ENCODE measurements at regions not wholly inside any gene's neighbourhood (a gene's known extent, or its start where the extent isn't known, plus 50 kb on each side); places are given as distances from the start of the nearest gene placed in this dataset.

DNA sequence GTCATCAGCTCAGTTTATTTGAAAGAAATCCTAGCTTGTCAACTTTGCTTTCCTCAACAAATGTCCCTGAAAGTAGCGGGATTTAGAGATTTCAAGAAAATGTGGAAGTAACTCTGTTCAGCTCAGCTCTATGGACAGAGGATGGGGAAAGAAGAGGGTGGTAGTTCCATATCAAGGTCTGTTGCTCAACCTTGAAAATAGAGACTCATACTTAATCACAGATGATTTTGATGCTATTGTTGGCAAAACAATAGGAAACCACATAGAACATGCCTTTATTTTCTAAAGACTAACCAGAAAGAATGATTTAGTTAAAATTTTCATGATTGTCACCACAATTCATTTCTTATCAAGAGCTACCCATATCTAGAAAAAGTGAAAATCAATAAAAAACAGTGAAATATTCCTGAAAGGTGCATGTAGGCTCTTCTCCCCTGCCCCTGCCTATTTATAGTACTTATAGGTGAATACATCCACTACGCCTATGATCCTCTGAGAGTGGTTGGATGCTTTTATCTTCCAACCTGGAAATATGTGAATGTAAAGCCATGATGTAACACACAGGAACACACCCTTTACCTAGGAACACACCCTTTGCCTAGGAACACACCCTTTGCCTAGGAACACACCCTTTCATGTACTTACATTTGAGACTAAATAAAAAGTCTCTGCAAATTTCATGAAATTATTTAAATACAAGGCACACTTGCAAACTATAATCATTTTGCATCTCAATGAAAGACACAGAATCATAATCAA is 65.8 kb downstream of the ETAA1 start:
- no peak for DNase-seq (ENCODE audit: low read depth in 2 of 2)

GRCh38 chr2:67463810-67464209 is 66.7 kb downstream of the ETAA1 start:
- DNase-seq (ENCODE audit: low read depth in 2 of 2), result no peak

DNA sequence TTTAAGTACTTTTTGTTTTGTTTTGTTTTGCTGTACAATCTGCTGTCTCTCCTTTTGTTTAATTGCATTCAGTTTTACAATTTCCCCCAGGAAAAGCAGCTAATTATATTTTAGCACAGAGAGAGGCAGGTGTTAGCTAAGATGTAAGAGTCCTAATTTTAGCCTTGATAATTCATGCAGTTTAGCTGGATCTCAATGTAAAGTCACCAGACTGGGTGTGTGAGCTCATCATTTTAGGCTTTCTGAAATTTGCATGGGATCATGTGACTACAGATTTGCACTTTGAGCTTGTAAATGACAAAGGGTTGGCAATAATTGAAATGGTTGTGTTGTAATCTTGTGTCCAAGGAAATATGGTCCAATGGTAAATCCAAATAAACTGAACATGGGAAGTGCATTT is 68.5 kb downstream of the ETAA1 start:
- no peak for DNase-seq (ENCODE audit: low read depth in 2 of 2)

DNA sequence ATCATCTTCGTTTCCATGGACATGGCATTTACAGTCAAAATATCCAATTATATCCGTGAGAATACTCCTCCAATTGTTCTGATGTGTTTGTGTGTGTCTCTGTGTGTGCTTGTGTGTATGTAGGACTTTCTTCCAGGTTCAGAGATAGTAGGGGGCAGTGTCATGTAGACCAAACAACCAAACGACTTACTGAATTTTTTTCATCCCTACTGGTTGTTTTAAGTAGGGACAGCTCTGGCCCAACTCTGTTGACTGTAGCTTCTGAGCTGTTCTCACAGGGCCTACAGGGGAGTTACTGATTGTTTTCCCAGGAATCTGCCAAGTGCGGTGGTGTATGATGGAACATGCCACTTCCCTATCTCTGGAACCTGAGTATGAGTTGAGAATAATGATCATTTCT is 69.6 kb downstream of the ETAA1 start:
- DNase-seq (ENCODE audit: low read depth in 2 of 2), result no peak

- DNase-seq (ENCODE audit: low read depth in 2 of 2), result peak in 1 of 2 experiments; percentile 10
These were observed 74.5 kb downstream of the ETAA1 start for GRCh38 chr2:67471681-67472080.

- peak; percentile 16 to 34 for DNase-seq (ENCODE audit: low read depth in 2 of 2)
These were observed 80.0 kb downstream of the ETAA1 start for GRCh38 chr2:67476809-67477790.

GRCh38 chr2:67479261-67479660 is 82.1 kb downstream of the ETAA1 start:
- no peak for DNase-seq (ENCODE audit: low read depth in 2 of 2)

- DNase-seq (ENCODE audit: low read depth in 2 of 2), result peak in 1 of 2 experiments; percentile 16
These were observed 88.3 kb downstream of the ETAA1 start for GRCh38 chr2:67485431-67485830.

DNA sequence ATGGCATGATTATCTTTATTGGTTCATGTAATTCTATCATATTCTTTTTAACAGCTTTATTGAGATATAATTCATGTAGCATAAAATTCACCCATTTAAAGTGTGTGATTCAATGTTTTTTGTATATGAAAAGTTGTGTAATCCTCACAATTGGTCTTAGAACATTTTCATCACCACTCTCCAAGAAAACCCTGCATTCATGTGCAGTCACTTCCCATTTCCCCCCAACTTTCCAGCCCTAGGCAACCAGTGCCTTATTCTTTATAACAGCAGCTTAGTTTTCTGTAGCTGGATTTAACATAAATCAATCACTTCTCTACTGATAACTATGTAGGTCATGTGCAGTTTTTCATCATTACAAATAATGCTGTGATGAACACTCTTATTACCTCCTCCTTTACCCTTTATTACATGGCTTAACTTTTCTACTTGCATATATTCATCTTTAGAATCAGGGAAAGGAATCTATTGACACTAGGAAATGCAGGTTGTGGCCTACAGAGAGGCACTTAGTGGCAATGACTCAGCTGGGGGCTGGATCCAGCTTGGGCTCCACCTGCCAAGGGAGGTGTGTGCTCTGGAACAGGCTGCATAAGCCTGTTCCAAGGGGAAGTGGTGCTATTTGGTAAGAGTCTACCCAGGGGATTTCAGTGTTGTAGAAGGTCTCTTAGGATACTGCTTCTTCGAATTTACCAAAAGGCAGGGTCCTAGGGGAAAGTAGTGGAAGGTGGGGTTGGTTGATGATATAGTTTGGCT is 89.1 kb downstream of the ETAA1 start:
- DNase-seq (ENCODE audit: low read depth in 2 of 2), result no peak

GRCh38 chr2:67487993-67488392 is 90.9 kb downstream of the ETAA1 start:
- no peak for DNase-seq (ENCODE audit: low read depth in 2 of 2)

DNA sequence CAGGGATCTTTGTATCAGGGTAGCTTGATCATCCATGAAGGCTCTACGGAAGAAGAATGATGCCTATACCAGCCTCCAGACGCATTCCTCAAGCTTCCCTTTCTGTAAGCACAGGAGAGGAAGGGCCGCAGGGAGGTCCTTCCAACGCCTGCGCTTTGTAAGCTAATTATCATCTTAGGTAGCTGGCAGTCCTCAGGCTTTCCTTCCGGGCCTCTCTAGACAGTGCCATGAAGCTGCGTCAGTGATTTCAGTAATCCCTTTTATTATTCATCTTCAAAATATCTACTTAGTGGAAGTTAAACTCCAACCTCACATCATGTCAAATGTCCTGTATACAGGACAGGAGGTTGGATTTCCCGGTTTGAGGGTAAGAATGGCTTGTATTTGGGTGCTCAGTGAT is 92.3 kb downstream of the ETAA1 start:
- no peak for DNase-seq (ENCODE audit: low read depth in 2 of 2)

- no peak for DNase-seq (ENCODE audit: low read depth in 2 of 2)
These were observed 101.8 kb downstream of the ETAA1 start for GRCh38 chr2:67498931-67499330.

- DNase-seq (ENCODE audit: low read depth in 2 of 2), result no peak
These were observed 102.9 kb downstream of the ETAA1 start for GRCh38 chr2:67499989-67500388.

DNA sequence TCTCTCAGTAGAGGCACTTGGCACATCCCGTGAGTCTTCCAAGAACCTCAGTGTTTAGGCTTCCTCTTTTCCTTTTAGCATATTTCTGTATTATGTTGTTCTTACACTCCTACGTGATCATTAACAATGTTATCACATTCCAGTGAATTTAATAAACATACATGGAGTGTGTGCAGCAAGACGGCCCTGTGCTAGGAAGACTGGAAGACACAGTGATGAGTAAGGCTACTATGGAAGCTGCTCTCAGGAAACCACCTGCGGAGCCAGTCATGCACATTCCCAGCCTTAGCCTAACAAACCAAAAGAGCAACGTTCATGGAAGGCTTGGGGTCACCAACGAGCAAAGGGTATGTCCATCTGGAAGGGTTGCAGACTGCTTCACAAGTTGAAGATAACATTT is 103.4 kb downstream of the ETAA1 start:
- DNase-seq (ENCODE audit: low read depth in 2 of 2), result no peak

DNA sequence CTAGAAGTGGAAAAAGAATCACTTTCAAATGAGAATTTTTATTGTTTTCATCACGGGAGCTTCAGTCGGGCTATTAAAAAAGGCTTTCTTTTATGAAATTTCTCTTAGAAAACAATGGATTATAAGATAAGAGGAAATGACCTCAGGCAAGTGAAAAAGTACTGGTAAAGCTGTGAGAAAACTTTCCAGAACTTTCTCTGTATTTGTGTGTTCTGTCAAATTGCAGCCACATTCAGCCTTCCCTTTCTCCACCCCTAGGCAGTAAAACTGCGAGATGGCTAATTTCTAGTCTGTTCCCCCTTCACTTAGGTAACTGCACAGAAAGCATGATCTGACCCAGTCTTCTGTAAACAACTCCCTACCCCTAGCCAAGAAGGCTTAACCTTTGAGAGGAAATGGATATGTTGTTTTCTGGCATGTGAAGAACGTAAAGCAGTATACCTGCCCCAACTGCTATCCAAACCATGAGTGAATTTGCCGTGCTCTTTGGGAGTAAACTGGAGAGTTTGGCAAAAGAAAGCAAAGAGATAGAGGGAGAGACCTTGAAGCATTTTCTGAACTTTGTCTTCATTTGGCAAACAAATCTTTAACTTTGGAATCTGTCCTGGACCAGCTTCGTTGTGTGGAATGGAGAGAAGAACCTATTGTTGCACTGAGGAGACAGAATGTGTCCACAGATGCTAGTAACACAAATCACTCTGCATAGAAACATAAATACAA is 105.4 kb downstream of the ETAA1 start:
- DNase-seq (ENCODE audit: low read depth in 2 of 2), result no peak

DNA sequence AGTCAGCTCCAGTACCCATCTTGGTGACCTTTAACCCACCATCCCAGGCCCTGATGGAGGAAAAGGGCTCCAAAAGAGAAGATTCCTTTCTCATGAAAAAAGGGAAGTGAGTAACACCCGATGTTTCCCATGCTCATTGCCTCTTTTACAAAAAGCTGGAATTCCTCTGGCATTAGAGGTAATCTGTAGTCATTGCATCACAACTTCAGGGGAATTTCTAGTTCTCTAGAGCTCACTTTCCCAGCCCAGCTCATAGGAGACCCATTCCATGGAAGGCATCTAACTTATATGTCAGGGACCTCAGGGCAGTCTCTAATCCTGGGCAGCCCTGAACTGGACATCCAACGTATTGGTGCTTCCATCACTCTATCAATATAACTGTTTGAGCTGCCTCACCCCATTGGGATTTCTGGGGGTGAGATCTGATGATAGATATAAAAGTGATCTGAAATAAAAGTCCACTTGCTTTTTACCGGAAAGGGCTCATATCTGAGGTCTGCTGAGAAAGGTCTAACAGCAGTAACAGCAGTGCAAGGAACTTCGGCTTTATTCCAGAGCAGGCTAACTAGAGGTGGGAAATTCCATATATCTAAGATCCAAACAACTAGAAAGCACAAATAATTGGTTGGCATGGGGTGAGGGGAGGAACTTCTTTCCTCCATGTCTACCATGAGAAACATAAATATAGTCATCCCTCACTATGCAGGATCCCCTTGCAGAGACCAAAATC is 106.1 kb downstream of the ETAA1 start:
- peak; percentile 58 to 61 for DNase-seq (ENCODE audit: low read depth in 2 of 2)

DNA sequence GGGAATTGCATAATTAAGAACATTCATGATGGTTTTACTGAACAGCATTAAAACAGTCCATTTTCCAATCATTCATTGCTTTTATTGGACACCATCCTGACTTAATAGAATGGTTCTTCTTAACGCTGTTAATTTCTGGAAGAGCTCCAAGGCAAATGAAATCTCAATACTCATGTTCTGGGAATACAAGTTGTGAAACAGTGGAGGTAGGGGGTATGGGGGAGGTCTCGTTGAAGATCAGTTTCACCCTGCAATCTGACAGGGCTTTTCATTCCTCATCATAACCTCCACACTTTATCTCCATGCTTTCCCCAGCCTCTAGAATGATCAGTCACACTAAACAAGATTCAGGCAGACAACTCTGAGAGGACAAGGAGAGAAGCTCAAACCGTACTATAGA is 113.6 kb downstream of the ETAA1 start:
- DNase-seq (ENCODE audit: low read depth in 2 of 2), result peak; percentile 74

DNA sequence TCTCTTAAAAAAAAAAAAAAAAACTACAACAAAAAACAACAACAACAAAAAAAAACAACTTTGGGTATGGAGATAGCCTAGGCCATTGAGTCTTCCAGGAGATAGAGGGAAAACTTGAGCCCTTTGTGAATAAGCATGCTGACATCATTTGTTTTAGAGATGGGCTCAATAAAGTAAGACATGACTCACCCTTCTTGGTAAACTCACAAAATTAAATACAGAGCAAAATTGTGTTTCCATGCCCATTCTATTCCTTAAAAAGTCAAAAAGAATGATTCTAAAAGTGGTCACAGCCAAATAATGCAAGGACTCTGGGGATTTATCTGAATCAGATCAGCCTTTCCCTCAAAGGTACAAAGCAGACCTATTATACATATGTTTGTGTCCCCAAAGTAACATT is 117.4 kb downstream of the ETAA1 start:
- peak; percentile 33 to 39 for DNase-seq (ENCODE audit: low read depth in 2 of 2)

DNA sequence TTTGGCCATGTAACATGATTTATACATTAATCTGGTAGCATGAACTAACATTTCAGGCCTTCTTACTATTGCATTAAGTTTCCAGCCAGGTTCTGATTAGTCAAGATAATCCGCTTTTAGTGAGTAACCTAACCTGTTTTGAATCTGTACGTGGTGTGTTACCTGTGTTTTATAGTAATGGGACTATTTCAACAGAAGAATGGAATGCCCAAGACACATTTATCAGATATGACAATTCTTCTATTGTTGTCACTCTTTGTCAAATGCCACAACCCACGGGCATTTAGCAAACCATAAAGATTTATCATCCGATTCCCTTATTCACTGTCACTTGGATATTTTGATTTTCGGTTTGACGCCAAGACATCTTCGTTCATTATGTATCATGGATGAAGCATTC is 117.9 kb downstream of the ETAA1 start:
- DNase-seq (ENCODE audit: low read depth in 2 of 2), result no peak

GRCh38 chr2:67515538-67515937 is 118.4 kb downstream of the ETAA1 start:
- DNase-seq (ENCODE audit: low read depth in 2 of 2), result no peak

DNA sequence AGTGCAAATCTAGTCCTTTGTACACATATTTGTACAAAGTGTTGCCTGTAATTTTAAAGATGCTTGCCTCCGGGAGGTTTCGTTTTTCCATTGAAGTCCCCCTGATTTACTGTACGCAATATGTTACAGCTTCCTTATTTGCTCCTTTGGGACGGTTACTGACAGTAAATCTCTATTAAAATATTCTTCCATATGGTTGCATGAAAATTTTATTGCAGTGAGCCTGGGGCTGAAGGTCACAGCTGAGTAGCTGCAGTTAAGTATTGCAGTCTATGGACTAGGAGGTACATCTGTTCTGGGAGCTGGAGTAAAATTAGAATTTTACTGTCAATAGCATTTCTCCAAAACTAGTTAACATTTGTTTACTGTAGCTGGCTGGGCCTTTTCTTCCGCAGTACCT is 119.2 kb downstream of the ETAA1 start:
- DNase-seq (ENCODE audit: low read depth in 2 of 2), result peak; percentile 34 to 36
